ENCODE measurements at regions not wholly inside any gene's neighbourhood (a gene's known extent, or its start where the extent isn't known, plus 50 kb on each side); places are given as distances from the start of the nearest gene placed in this dataset.

- TF ChIP-seq CTCF (conservative IDR thresholded peaks at IDR 0.05; ENCODE audit: low read depth, low read length), result no peak
- H4K20me1 ChIP-seq (ENCODE audit: insufficient read depth), result no peaks in the 10 kb centered on the region
- H2AFZ ChIP-seq (ENCODE audit: low read depth), result no peak overlapping the region
- H3K27ac ChIP-seq, result no peak overlapping the region
- no peaks in the 10 kb centered on the region for H3K4me1 ChIP-seq (ENCODE audit: low read depth, poor library complexity, severe bottlenecking)
- H3K4me3 ChIP-seq (IDR thresholded peaks at IDR 0.05; ENCODE audit: insufficient read depth, low read depth, low read length), result no peak overlapping the region
- no peak overlapping the region for H3K9ac ChIP-seq
- no peaks in the 10 kb centered on the region for H3K27me3 ChIP-seq (ENCODE audit: insufficient read depth, low read depth)
- no peaks in the 10 kb centered on the region for H3K36me3 ChIP-seq (ENCODE audit: insufficient read depth)
- no peaks in the 10 kb centered on the region for H3K79me2 ChIP-seq (ENCODE audit: insufficient read depth, low read depth)
- no peak overlapping the region for H3K4me2 ChIP-seq
Observed at GRCh38 chr2:19122220-19122619, 236.2 kb downstream of the OSR1 start.

GRCh38 chr2:19120941-19121750, 237.3 kb downstream of the OSR1 start:
- no peaks in the 10 kb centered on the region for H4K20me1 ChIP-seq (ENCODE audit: insufficient read depth)
- no peak for TF ChIP-seq CTCF (conservative IDR thresholded peaks at IDR 0.05; ENCODE audit: low read depth, low read length)
- no peaks in the 10 kb centered on the region for H3K79me2 ChIP-seq (ENCODE audit: insufficient read depth, low read depth)
- no peaks in the 10 kb centered on the region for H3K4me1 ChIP-seq (ENCODE audit: low read depth, poor library complexity, severe bottlenecking)
- no peaks in the 10 kb centered on the region for H3K36me3 ChIP-seq (ENCODE audit: insufficient read depth)
- no peak overlapping the region for H3K9ac ChIP-seq
- no peaks in the 10 kb centered on the region for H3K27me3 ChIP-seq (ENCODE audit: insufficient read depth, low read depth)
- H3K4me2 ChIP-seq, result no peak overlapping the region
- no peak overlapping the region for H2AFZ ChIP-seq (ENCODE audit: low read depth)
- H3K4me3 ChIP-seq (IDR thresholded peaks at IDR 0.05; ENCODE audit: insufficient read depth, low read depth, low read length), result no peak overlapping the region
- no peak overlapping the region for H3K27ac ChIP-seq

DNA sequence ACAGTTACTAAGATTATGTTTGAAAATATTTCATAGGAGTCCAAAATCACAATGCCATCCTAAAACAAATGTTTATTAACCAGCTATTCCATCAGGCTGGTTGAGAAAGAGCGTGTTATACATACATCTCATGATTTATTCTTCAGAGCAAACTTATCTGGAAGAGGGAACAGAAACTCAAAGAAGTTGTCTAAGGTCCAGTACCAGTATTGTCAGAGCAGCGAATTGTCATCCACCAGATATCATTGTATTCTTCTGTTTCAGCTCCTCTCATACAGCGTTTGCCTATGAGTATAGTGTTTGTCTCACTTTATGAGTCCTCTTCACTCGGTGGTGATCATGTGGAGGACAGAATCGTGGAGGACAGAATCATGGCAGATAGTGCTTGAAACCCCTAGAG, 238.2 kb downstream of the OSR1 start:
- Histone ChIP-seq H3K9ac (no peak overlapping the region), H3K36me3 (ENCODE audit: insufficient read depth) (no peaks in the 10 kb centered on the region), H3K27ac (no peak overlapping the region), H3K79me2 (ENCODE audit: insufficient read depth, low read depth) (no peaks in the 10 kb centered on the region), H4K20me1 (ENCODE audit: insufficient read depth) (no peaks in the 10 kb centered on the region), H2AFZ (ENCODE audit: low read depth) (no peak overlapping the region), H3K27me3 (ENCODE audit: insufficient read depth, low read depth) (no peaks in the 10 kb centered on the region), H3K4me2 (no peak overlapping the region), H3K4me3 (IDR thresholded peaks at IDR 0.05; ENCODE audit: insufficient read depth, low read depth, low read length) (no peak overlapping the region), H3K4me1 (ENCODE audit: low read depth, poor library complexity, severe bottlenecking) (no peaks in the 10 kb centered on the region)
- no peak for TF ChIP-seq CTCF (conservative IDR thresholded peaks at IDR 0.05; ENCODE audit: low read depth, low read length)

- Histone ChIP-seq H3K4me3 (IDR thresholded peaks at IDR 0.05; ENCODE audit: insufficient read depth, low read depth, low read length) (no peak overlapping the region), H2AFZ (ENCODE audit: low read depth) (no peak overlapping the region), H3K36me3 (ENCODE audit: insufficient read depth) (no peaks in the 10 kb centered on the region), H3K4me1 (ENCODE audit: low read depth, poor library complexity, severe bottlenecking) (no peaks in the 10 kb centered on the region), H3K4me2 (no peak overlapping the region), H4K20me1 (ENCODE audit: insufficient read depth) (no peaks in the 10 kb centered on the region), H3K27me3 (ENCODE audit: insufficient read depth, low read depth) (no peaks in the 10 kb centered on the region), H3K27ac (no peak overlapping the region), H3K9ac (no peak overlapping the region), H3K79me2 (ENCODE audit: insufficient read depth, low read depth) (no peaks in the 10 kb centered on the region)
- no peak for TF ChIP-seq CTCF (conservative IDR thresholded peaks at IDR 0.05; ENCODE audit: low read depth, low read length)
Observed at GRCh38 chr2:19119326-19120001, 239.0 kb downstream of the OSR1 start.
